Gastroesophageal sphincter (tissue), 3 donors: ENCODE measurements at regions not wholly inside any gene's neighbourhood (a gene's known extent, or its start where the extent isn't known, plus 50 kb on each side); places are given as distances from the start of the nearest gene placed in this dataset.

Experiments
- EP300 ChIP-seq: sonication (generic); formaldehyde crosslinking; IDR thresholded peaks from one replicate; pipeline ENCODE4 v1.6.1; 2017; ENCODE audit warnings: antibody characterized with exemption, mild to moderate bottlenecking
- POLR2A ChIP-seq, 2 donors: fragments of 450-650 bp; IDR thresholded peaks; one replicate each; pipeline ENCODE4 v1.6.1; 2017; ENCODE audit warnings: antibody characterized with exemption in 2 of 2, mild to moderate bottlenecking in 2 of 2, moderate library complexity in 1 of 2
- POLR2AphosphoS5 ChIP-seq: sonication (generic); formaldehyde crosslinking; IDR thresholded peaks from one replicate; pipeline ENCODE4 v1.6.1; 2017; ENCODE audit warnings: antibody characterized with exemption
- TF ChIP-seq, protein P1 (sequence below), 4 experiments: fragments of 200-600 bp in 2 of 4; fragments of 450-650 bp in 2 of 4; sonication (generic) in 1 of 4; IDR thresholded peaks; one replicate each; pipeline ENCODE4 v1.5.1; 2017 to 2019; ENCODE audit warnings: antibody characterized with exemption in 4 of 4, mild to moderate bottlenecking in 2 of 4, moderate library complexity in 2 of 4

DNA sequence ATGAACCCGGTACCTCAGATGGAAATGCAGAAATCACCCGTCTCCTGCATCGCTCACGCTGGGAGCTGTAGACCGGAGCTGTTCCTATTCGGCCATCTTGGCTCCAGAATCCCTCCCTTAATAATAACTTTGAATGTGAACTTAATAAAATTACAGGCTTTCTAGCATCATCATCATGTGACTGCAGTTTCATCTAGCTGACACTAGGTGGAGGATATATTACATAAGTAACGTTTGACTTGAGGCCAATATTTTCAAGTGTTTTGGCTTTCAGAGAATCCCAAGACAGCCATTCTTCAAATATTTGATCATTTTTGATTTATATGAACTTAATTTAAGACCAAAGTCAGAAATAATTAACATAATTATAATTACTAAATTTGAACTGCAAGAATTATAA, 474.9 kb upstream of the CDH10 start:
- TF ChIP-seq, protein P1, sequence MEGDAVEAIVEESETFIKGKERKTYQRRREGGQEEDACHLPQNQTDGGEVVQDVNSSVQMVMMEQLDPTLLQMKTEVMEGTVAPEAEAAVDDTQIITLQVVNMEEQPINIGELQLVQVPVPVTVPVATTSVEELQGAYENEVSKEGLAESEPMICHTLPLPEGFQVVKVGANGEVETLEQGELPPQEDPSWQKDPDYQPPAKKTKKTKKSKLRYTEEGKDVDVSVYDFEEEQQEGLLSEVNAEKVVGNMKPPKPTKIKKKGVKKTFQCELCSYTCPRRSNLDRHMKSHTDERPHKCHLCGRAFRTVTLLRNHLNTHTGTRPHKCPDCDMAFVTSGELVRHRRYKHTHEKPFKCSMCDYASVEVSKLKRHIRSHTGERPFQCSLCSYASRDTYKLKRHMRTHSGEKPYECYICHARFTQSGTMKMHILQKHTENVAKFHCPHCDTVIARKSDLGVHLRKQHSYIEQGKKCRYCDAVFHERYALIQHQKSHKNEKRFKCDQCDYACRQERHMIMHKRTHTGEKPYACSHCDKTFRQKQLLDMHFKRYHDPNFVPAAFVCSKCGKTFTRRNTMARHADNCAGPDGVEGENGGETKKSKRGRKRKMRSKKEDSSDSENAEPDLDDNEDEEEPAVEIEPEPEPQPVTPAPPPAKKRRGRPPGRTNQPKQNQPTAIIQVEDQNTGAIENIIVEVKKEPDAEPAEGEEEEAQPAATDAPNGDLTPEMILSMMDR (IDR thresholded peaks at IDR 0.05), result no peak
- TF ChIP-seq POLR2A (IDR thresholded peaks at IDR 0.05) (no peak), POLR2AphosphoS5 (no peak), EP300 (no peak)
